OCI-LY1 (cell line): ENCODE measurements at regions not wholly inside any gene's neighbourhood (a gene's known extent, or its start where the extent isn't known, plus 50 kb on each side); places are given as distances from the start of the nearest gene placed in this dataset.

ENCODE experiments used
- H2AFZ ChIP-seq: fragments of 200-600 bp; sonication (generic), shearing (Covaris generic); 2 replicates; pipeline ENCODE4 v1.6.0; 2014; ENCODE audit warnings: antibody characterized with exemption, mild to moderate bottlenecking, low read length
- H3F3A ChIP-seq: fragments of 200-600 bp; sonication (generic), shearing (Covaris generic); 2 replicates; pipeline ENCODE4 v1.6.0; 2014; ENCODE audit warnings: mild to moderate bottlenecking, antibody characterized with exemption, low read length, moderate library complexity; ENCODE audit not compliant: insufficient read depth
- H3K27ac ChIP-seq: fragments of 200-600 bp; sonication (generic); 2 replicates; pipeline ENCODE4 v1.5.1; 2014; ENCODE audit warnings: low read length, mixed run types, mild to moderate bottlenecking, low read depth; ENCODE audit not compliant: poor library complexity, severe bottlenecking
- H3K27me3 ChIP-seq: fragments of 200-600 bp; sonication (generic); 2 replicates; pipeline ENCODE4 v1.6.0; 2014; ENCODE audit warnings: antibody characterized with exemption, mild to moderate bottlenecking, low read length, moderate library complexity; ENCODE audit not compliant: insufficient read depth
- H3K36me3 ChIP-seq: fragments of 200-600 bp; sonication (generic); 2 replicates; pipeline ENCODE4 v1.6.1; 2014; ENCODE audit warnings: mild to moderate bottlenecking, antibody characterized with exemption, low read length, moderate library complexity, mixed read lengths; ENCODE audit not compliant: insufficient read depth
- H3K4me1 ChIP-seq: fragments of 200-600 bp; sonication (generic); 2 replicates; pipeline ENCODE4 v1.5.1; 2014; ENCODE audit warnings: mild to moderate bottlenecking, low read length, moderate library complexity; ENCODE audit not compliant: insufficient read depth, severe bottlenecking
- H3K4me2 ChIP-seq: fragments of 200-600 bp; sonication (generic), shearing (Covaris generic); 2 replicates; pipeline ENCODE4 v1.6.1; 2014; ENCODE audit warnings: low read length
- H3K4me3 ChIP-seq: fragments of 200-600 bp; sonication (generic); 2 replicates; pipeline ENCODE4 v1.5.1; 2014; ENCODE audit warnings: low read length, low read depth, mild to moderate bottlenecking, mixed read lengths; ENCODE audit not compliant: poor library complexity, severe bottlenecking
- H3K79me2 ChIP-seq: fragments of 200-600 bp; shearing (Covaris generic); 2 replicates; pipeline ENCODE4 v1.6.1; 2016; ENCODE audit warnings: mixed run types, low read length, mixed read lengths; ENCODE audit not compliant: insufficient read depth
- H3K9ac ChIP-seq: fragments of 200-600 bp; sonication (generic), shearing (Covaris generic); 2 replicates; pipeline ENCODE4 v1.6.1; 2014; ENCODE audit warnings: mild to moderate bottlenecking, low read length, mixed read lengths
- H3K9me2 ChIP-seq: fragments of 200-600 bp; sonication (generic), shearing (Covaris generic); 2 replicates; pipeline ENCODE4 v1.6.1; 2014; ENCODE audit warnings: low read depth, mild to moderate bottlenecking, low read length, mixed read lengths
- H3K9me3 ChIP-seq: fragments of 200-600 bp; shearing (Covaris generic); 2 replicates; pipeline ENCODE4 v1.6.1; 2014; ENCODE audit warnings: low read length, mixed read lengths
- H4K20me1 ChIP-seq: fragments of 200-600 bp; sonication (generic), shearing (Covaris generic); 2 replicates; pipeline ENCODE4 v1.6.0; 2016; ENCODE audit warnings: mild to moderate bottlenecking, low read length; ENCODE audit not compliant: insufficient read depth
- EZH2 ChIP-seq: fragments of 200-600 bp; sonication (generic), shearing (Covaris generic); IDR thresholded peaks from 2 replicates; pipeline ENCODE4 v1.8.0; 2017; ENCODE audit warnings: borderline replicate concordance, mixed run types, mild to moderate bottlenecking, antibody characterized with exemption, low read length, moderate library complexity, mixed read lengths
- TF ChIP-seq, protein P1 (sequence below): fragments of 200-600 bp; sonication (generic), shearing (Covaris generic); IDR thresholded peaks from 2 replicates; pipeline ENCODE4 v1.5.1; 2017; ENCODE audit warnings: mild to moderate bottlenecking, antibody characterized with exemption, low read length, moderate library complexity, mixed read lengths

DNA sequence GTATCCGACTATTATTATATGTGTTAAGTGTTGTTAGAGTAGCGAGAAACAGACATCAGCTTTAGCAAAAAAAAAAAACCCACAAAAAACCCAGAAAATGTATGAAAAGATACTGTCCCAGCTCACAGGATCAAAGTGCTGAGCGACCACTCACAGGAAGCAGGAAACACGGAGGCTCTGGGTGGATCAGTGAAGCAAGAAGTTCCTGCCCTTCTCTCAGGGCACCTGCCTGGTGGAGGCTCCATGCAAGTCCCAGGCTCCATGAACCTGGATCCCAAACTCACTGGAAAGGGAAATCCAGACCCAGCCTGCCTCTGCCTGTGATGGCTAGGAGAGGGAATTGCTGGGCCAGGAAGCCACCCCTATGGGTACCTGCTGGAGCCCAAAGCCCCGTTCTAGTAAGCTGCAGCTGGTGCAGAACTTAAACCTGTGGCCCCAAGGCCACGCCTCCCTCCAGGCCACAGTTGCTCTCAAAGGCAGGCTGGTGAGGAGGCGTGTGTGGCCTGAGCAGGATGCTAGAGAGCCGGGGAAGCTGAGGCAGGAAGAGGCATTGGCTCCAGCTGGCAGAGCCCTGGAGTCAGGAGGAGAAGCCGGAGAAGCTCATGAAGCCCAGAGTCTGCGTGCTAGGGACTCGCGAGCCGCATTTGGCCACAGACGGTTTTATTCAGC is 63.5 kb upstream of the TAF1B start:
- no peaks in the 10 kb centered on the region for H3K9me2 ChIP-seq
- no peak overlapping the region for H3K27ac ChIP-seq
- no peaks in the 10 kb centered on the region for H3K9me3 ChIP-seq
- peaks cover 13% of the 10 kb centered on the region for H3K4me1 ChIP-seq
- H3K9ac ChIP-seq: no peak overlapping the region
- H3K4me2 ChIP-seq: no peak overlapping the region; the same call in 1 of the 2 replicates
- TF ChIP-seq, protein P1, sequence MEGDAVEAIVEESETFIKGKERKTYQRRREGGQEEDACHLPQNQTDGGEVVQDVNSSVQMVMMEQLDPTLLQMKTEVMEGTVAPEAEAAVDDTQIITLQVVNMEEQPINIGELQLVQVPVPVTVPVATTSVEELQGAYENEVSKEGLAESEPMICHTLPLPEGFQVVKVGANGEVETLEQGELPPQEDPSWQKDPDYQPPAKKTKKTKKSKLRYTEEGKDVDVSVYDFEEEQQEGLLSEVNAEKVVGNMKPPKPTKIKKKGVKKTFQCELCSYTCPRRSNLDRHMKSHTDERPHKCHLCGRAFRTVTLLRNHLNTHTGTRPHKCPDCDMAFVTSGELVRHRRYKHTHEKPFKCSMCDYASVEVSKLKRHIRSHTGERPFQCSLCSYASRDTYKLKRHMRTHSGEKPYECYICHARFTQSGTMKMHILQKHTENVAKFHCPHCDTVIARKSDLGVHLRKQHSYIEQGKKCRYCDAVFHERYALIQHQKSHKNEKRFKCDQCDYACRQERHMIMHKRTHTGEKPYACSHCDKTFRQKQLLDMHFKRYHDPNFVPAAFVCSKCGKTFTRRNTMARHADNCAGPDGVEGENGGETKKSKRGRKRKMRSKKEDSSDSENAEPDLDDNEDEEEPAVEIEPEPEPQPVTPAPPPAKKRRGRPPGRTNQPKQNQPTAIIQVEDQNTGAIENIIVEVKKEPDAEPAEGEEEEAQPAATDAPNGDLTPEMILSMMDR: no peak
- TF ChIP-seq EZH2: no peak
- peaks cover 6% of the 10 kb centered on the region; the same call in 1 of the 2 replicates for H3K27me3 ChIP-seq
- H2AFZ ChIP-seq: no peak overlapping the region
- H3F3A ChIP-seq: no peaks in the 10 kb centered on the region
- H3K4me3 ChIP-seq: no peak overlapping the region
- no peaks in the 10 kb centered on the region for H4K20me1 ChIP-seq
- H3K79me2 ChIP-seq: no peaks in the 10 kb centered on the region
- no peaks in the 10 kb centered on the region for H3K36me3 ChIP-seq

DNA sequence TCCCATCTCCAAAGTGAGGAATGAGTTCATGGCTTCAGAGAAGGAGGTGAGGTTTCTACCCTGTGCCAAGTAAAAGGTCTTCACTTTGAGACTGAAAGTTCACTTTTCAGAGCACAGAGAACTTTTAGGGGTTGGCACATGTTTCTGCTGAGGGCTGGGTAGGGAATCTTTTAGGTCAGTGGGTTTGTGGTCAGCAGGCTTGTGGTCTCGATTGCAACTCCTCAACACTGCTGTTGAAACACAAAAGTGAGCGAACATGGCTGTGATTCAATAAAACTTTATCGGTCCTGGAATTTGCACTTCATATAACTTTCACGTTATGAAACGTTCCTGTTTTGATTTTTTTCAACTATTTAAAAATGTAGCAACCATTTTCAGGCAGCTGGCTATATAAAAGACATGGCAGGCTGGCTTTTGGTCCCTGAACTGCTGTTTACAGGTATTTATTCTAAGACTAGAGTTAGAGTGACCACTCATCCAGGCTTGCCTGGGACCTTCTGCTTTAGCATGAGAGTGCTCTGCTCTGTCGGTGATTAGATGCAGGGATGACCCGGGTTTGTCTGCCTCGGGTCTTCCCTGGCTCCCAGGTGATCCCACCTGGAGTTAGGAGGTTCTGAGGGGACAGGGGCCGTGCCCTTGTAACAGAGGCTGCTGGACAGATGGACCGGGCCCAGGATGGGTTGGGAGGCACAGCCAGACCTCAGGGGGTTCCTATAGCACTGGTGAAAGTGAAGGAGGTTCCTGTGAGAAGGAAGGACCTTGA is 62.7 kb upstream of the TAF1B start:
- Histone ChIP-seq H3F3A (no peaks in the 10 kb centered on the region), H2AFZ (no peak overlapping the region), H3K4me2 (no peak overlapping the region), H3K4me1 (peaks cover 13% of the 10 kb centered on the region), H4K20me1 (no peaks in the 10 kb centered on the region), H3K9me3 (no peaks in the 10 kb centered on the region), H3K9me2 (no peaks in the 10 kb centered on the region), H3K9ac (no peak overlapping the region), H3K79me2 (no peaks in the 10 kb centered on the region), H3K36me3 (no peaks in the 10 kb centered on the region), H3K27ac (no peak overlapping the region), H3K27me3 (peaks cover 6% of the 10 kb centered on the region; the same call in 1 of the 2 replicates), H3K4me3 (no peak overlapping the region)
- TF ChIP-seq EZH2: no peak
- TF ChIP-seq, protein P1: no peak

DNA sequence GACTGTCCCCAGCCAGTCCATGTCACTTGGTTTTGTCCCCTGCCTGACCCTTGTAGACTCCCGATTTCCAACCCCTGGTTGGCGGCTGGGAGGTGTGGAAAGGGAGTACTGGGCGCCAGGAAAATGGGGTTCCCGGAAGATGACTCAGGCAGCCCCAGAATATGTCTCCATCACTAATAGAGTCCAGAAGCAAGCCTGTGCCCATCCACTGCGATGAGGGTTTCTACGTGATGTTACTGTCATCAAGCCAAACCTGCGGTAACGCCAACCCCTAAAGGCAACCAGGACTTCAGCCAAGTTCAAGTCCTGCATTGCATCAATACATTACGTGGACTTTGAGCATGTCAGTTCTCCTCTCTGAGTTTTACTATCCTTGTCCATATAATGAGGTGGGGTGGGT is 62.0 kb upstream of the TAF1B start:
- Histone ChIP-seq H3K36me3 (no peaks in the 10 kb centered on the region), H3K27ac (no peak overlapping the region), H4K20me1 (no peaks in the 10 kb centered on the region), H3K79me2 (no peaks in the 10 kb centered on the region), H2AFZ (no peak overlapping the region), H3K9ac (no peak overlapping the region), H3K4me2 (no peak overlapping the region), H3K9me2 (no peaks in the 10 kb centered on the region), H3F3A (no peaks in the 10 kb centered on the region), H3K4me3 (no peak overlapping the region), H3K27me3 (peaks cover 6% of the 10 kb centered on the region; the same call in 1 of the 2 replicates), H3K4me1 (peaks cover 13% of the 10 kb centered on the region), H3K9me3 (no peaks in the 10 kb centered on the region)
- TF ChIP-seq, protein P1: no peak
- TF ChIP-seq EZH2: no peak
